ACC112 (cell line): ENCODE measurements at regions not wholly inside any gene's neighbourhood (a gene's known extent, or its start where the extent isn't known, plus 50 kb on each side); places are given as distances from the start of the nearest gene placed in this dataset.

Source experiments
- H2AFZ ChIP-seq: fragments of 200-600 bp; sonication (generic); one replicate; pipeline ENCODE4 v1.6.0; 2017; ENCODE audit warnings: antibody characterized with exemption, low read length; ENCODE audit not compliant: unreplicated experiment
- H3K27ac ChIP-seq: fragments of 200-600 bp; sonication (generic); 2 replicates; pipeline ENCODE4 v1.5.1; 2014; ENCODE audit warnings: low read depth, mild to moderate bottlenecking, antibody characterized with exemption, low read length, moderate library complexity
- H3K27me3 ChIP-seq: fragments of 200-600 bp; sonication (generic); 2 replicates; pipeline ENCODE4 v1.6.1; 2014; ENCODE audit warnings: mild to moderate bottlenecking, antibody characterized with exemption, low read length, moderate library complexity, mixed read lengths; ENCODE audit not compliant: insufficient read depth
- H3K36me3 ChIP-seq: fragments of 200-600 bp; sonication (generic); 2 replicates; pipeline ENCODE4 v1.6.1; 2016; ENCODE audit warnings: mild to moderate bottlenecking, antibody characterized with exemption, low read length, moderate library complexity, mixed read lengths; ENCODE audit not compliant: insufficient read depth
- H3K4me1 ChIP-seq: fragments of 200-600 bp; sonication (generic); one replicate; pipeline ENCODE4 v1.6.1; 2016; ENCODE audit warnings: low read length, mixed read lengths; ENCODE audit not compliant: insufficient read depth, unreplicated experiment, control insufficient read depth
- H3K4me3 ChIP-seq: fragments of 200-600 bp; sonication (generic); 2 replicates; pipeline ENCODE4 v1.5.1; 2014; ENCODE audit warnings: mild to moderate bottlenecking, low read depth, low read length
- H3K79me2 ChIP-seq: fragments of 200-600 bp; sonication (generic); one replicate; pipeline ENCODE4 v1.6.0; 2016; ENCODE audit warnings: low read length; ENCODE audit not compliant: control insufficient read depth, unreplicated experiment, insufficient read depth

GRCh38 chr1:219460896-219461815, 151.7 kb downstream of the ZC3H11B start:
- no peaks in the 10 kb centered on the region for H3K27me3 ChIP-seq
- H2AFZ ChIP-seq, result no peak overlapping the region
- no peak overlapping the region for H3K4me3 ChIP-seq
- no peak overlapping the region for H3K27ac ChIP-seq
- no peaks in the 10 kb centered on the region for H3K36me3 ChIP-seq
- H3K79me2 ChIP-seq, result no peaks in the 10 kb centered on the region
- no peaks in the 10 kb centered on the region for H3K4me1 ChIP-seq

GRCh38 chr1:219460081-219460895, 152.6 kb downstream of the ZC3H11B start:
- H3K27me3 ChIP-seq, result no peaks in the 10 kb centered on the region
- no peaks in the 10 kb centered on the region for H3K36me3 ChIP-seq
- no peaks in the 10 kb centered on the region for H3K4me1 ChIP-seq
- no peaks in the 10 kb centered on the region for H3K79me2 ChIP-seq
- H3K27ac ChIP-seq, result no peak overlapping the region
- no peak overlapping the region for H2AFZ ChIP-seq
- no peak overlapping the region for H3K4me3 ChIP-seq

- Histone ChIP-seq H3K4me1 (no peaks in the 10 kb centered on the region), H3K27ac (no peak overlapping the region), H3K4me3 (no peak overlapping the region), H2AFZ (no peak overlapping the region), H3K27me3 (no peaks in the 10 kb centered on the region), H3K36me3 (no peaks in the 10 kb centered on the region), H3K79me2 (no peaks in the 10 kb centered on the region)
Observed at GRCh38 chr1:219459351-219460080, 153.4 kb downstream of the ZC3H11B start.

GRCh38 chr1:219446288-219446687, 166.6 kb downstream of the ZC3H11B start:
- H3K79me2 ChIP-seq, result no peaks in the 10 kb centered on the region
- no peak overlapping the region for H2AFZ ChIP-seq
- H3K4me1 ChIP-seq, result peaks cover 13% of the 10 kb centered on the region
- H3K36me3 ChIP-seq, result no peaks in the 10 kb centered on the region
- H3K27me3 ChIP-seq, result no peaks in the 10 kb centered on the region
- no peak overlapping the region for H3K4me3 ChIP-seq
- no peak overlapping the region for H3K27ac ChIP-seq

- Histone ChIP-seq H3K4me3 (no peak overlapping the region), H3K27me3 (no peaks in the 10 kb centered on the region), H2AFZ (no peak overlapping the region), H3K27ac (no peak overlapping the region), H3K79me2 (no peaks in the 10 kb centered on the region), H3K36me3 (no peaks in the 10 kb centered on the region), H3K4me1 (peaks cover 13% of the 10 kb centered on the region)
Observed at GRCh38 chr1:219445864-219446263, 167.0 kb downstream of the ZC3H11B start.

- H3K4me1 ChIP-seq, result peaks cover 13% of the 10 kb centered on the region
- H3K4me3 ChIP-seq, result no peak overlapping the region
- H3K27me3 ChIP-seq, result no peaks in the 10 kb centered on the region
- no peaks in the 10 kb centered on the region for H3K79me2 ChIP-seq
- no peaks in the 10 kb centered on the region for H3K36me3 ChIP-seq
- H2AFZ ChIP-seq, result no peak overlapping the region
- no peak overlapping the region for H3K27ac ChIP-seq
Observed at GRCh38 chr1:219444474-219444873, 168.4 kb downstream of the ZC3H11B start.

- H3K4me3 ChIP-seq, result no peak overlapping the region
- no peak overlapping the region for H3K27ac ChIP-seq
Observed at GRCh38 chr1:219443763-219444162, 169.1 kb downstream of the ZC3H11B start.

GRCh38 chr1:219442611-219443061, 170.3 kb downstream of the ZC3H11B start:
- Histone ChIP-seq H3K36me3 (no peaks in the 10 kb centered on the region), H3K27ac (no peak overlapping the region), H3K4me3 (no peak overlapping the region), H3K4me1 (peaks cover 13% of the 10 kb centered on the region), H2AFZ (no peak overlapping the region), H3K27me3 (no peaks in the 10 kb centered on the region), H3K79me2 (no peaks in the 10 kb centered on the region)

More at GRCh38 chr1:219443763-219444162, 169.1 kb downstream of the ZC3H11B start:
- no peaks in the 10 kb centered on the region for H3K79me2 ChIP-seq
- no peaks in the 10 kb centered on the region for H3K36me3 ChIP-seq
- peaks cover 13% of the 10 kb centered on the region for H3K4me1 ChIP-seq
- H3K27me3 ChIP-seq, result no peaks in the 10 kb centered on the region
- H2AFZ ChIP-seq, result no peak overlapping the region

GRCh38 chr1:219441884-219442283, 171.0 kb downstream of the ZC3H11B start:
- H3K4me3 ChIP-seq, result no peak overlapping the region

GRCh38 chr1:219439376-219439775, 173.5 kb downstream of the ZC3H11B start:
- Histone ChIP-seq H3K27ac (no peak overlapping the region), H2AFZ (no peak overlapping the region), H3K27me3 (no peaks in the 10 kb centered on the region), H3K4me3 (no peak overlapping the region), H3K79me2 (no peaks in the 10 kb centered on the region), H3K4me1 (peaks cover 9% of the 10 kb centered on the region), H3K36me3 (no peaks in the 10 kb centered on the region)

More at GRCh38 chr1:219441884-219442283, 171.0 kb downstream of the ZC3H11B start:
- H3K36me3 ChIP-seq, result no peaks in the 10 kb centered on the region
- no peak overlapping the region for H3K27ac ChIP-seq
- no peak overlapping the region for H2AFZ ChIP-seq
- no peaks in the 10 kb centered on the region for H3K27me3 ChIP-seq
- H3K4me1 ChIP-seq, result peaks cover 13% of the 10 kb centered on the region
- no peaks in the 10 kb centered on the region for H3K79me2 ChIP-seq
